T-helper 2 cell treated with Interferon-gamma antibody and Interleukin-4, amounts not matched to agents 100 ng/mL and 5 ng/mL, for 36 hours (primary cell): ENCODE measurements at regions not wholly inside any gene's neighbourhood (a gene's known extent, or its start where the extent isn't known, plus 50 kb on each side); places are given as distances from the start of the nearest gene placed in this dataset.

Experiments
- intact Hi-C: fragments of 100-400 bp; cut with micrococcal nuclease; formaldehyde crosslinking; loops from one replicate; pipeline ENCODE4 v1.15.1; 2023

- intact Hi-C loops = no loop called here
These were observed 135.9 kb downstream of the PAH start for GRCh38 chr12:102781117-102781516.

GRCh38 chr12:102776041-102776440 lies 141.0 kb downstream of the PAH start:
- intact Hi-C loops = no loop called here

GRCh38 chr12:102769323-102769916 lies 147.6 kb downstream of the PAH start:
- intact Hi-C loops = loop anchor here (1.0 to 2.0 kb wide), 2 partner anchors 673 to 829 kb away; no protein-coding TSS in a partner anchor

GRCh38 chr12:102766961-102767360 lies 150.1 kb downstream of the PAH start:
- intact Hi-C loops = no loop called here

- intact Hi-C loops = no loop called here
These were observed 151.3 kb downstream of the PAH start for GRCh38 chr12:102765736-102766135.

GRCh38 chr12:102763471-102763870 lies 153.6 kb downstream of the PAH start:
- intact Hi-C loops = no loop called here

GRCh38 chr12:102763061-102763460 lies 154.0 kb downstream of the PAH start:
- intact Hi-C loops = no loop called here

- intact Hi-C loops = no loop called here
These were observed 156.7 kb downstream of the PAH start for GRCh38 chr12:102760322-102760721.

GRCh38 chr12:102759466-102759865 lies 157.6 kb downstream of the PAH start:
- intact Hi-C loops = no loop called here

- intact Hi-C loops = no loop called here
These were observed 159.2 kb downstream of the PAH start for GRCh38 chr12:102757882-102758226.

GRCh38 chr12:102757154-102757881 lies 159.7 kb downstream of the PAH start:
- intact Hi-C loops = no loop called here

GRCh38 chr12:102756530-102756929 lies 160.5 kb downstream of the PAH start:
- intact Hi-C loops = no loop called here

- intact Hi-C loops = no loop called here
These were observed 161.8 kb downstream of the PAH start for GRCh38 chr12:102755266-102755665.

GRCh38 chr12:102753802-102754201 lies 163.2 kb downstream of the PAH start:
- intact Hi-C loops = no loop called here

GRCh38 chr12:102748704-102749103 lies 168.3 kb downstream of the PAH start:
- intact Hi-C loops = no loop called here

- intact Hi-C loops = no loop called here
These were observed 170.1 kb downstream of the PAH start for GRCh38 chr12:102746963-102747362.

GRCh38 chr12:102745971-102746600 lies 171.0 kb downstream of the PAH start:
- intact Hi-C loops = no loop called here

- intact Hi-C loops = no loop called here
These were observed 175.8 kb downstream of the PAH start for GRCh38 chr12:102741196-102741595.

GRCh38 chr12:102740141-102740955 lies 176.7 kb downstream of the PAH start:
- intact Hi-C loops = no loop called here

- intact Hi-C loops = no loop called here
These were observed 180.7 kb downstream of the PAH start for GRCh38 chr12:102736328-102736727.

GRCh38 chr12:102735104-102735503 lies 181.9 kb downstream of the PAH start:
- intact Hi-C loops = no loop called here

- intact Hi-C loops = no loop called here
These were observed 186.0 kb downstream of the PAH start for GRCh38 chr12:102730996-102731395.
